GM13977 (cell line): ENCODE measurements at regions not wholly inside any gene's neighbourhood (a gene's known extent, or its start where the extent isn't known, plus 50 kb on each side); places are given as distances from the start of the nearest gene placed in this dataset.

ENCODE experiments used
- DNase-seq: peaks from one replicate; pipeline ENCODE4 v3.0.0; 2012; ENCODE audit warnings: low spot score
- CTCF ChIP-seq: IDR thresholded peaks from 2 replicates; pipeline ENCODE4 v1.5.1; 2012; ENCODE audit warnings: mild to moderate bottlenecking, control low read depth; ENCODE audit not compliant: insufficient read depth; ENCODE audit errors: extremely low read depth, missing control alignments
- in situ Hi-C: fragments of 300-500 bp; cut with MboI; formaldehyde crosslinking; loops from one replicate; pipeline ENCODE4 v1.12.0; 2022; ENCODE audit warnings: low sequenced_read_pairs, low pct_unique_long_range_greater_than_20kb, mixed read lengths, inconsistent platforms; ENCODE audit not compliant: unreplicated experiment

- DNase-seq, result no peak
- in situ Hi-C loops, result no loop called here
- TF ChIP-seq CTCF, result no peak
Observed at GRCh38 chrX:148229801-148230303, 248.7 kb downstream of the FMR1NB start.

DNA sequence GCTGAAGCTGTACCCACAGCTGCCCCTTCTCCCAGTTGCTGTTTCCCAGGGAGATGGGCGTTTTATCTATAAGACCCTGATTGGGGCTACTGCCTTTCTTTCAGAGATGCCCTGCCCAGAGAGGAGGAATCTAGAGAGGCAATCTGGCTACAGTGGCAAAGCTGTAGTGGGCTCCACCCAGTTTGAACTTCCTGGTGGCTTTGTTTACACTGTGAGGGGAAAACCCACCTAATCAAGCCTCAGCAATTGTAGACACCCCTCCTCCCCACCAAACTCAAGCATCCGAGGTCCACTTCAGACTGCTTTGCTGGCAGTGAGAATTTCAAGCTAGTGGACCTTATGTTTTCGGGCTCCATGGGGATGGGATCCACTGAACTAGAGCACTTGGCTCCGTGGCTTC lies 240.4 kb upstream of the AFF2 start:
- DNase-seq, result no peak
- no peak for TF ChIP-seq CTCF
- in situ Hi-C loops, result no loop called here

DNA sequence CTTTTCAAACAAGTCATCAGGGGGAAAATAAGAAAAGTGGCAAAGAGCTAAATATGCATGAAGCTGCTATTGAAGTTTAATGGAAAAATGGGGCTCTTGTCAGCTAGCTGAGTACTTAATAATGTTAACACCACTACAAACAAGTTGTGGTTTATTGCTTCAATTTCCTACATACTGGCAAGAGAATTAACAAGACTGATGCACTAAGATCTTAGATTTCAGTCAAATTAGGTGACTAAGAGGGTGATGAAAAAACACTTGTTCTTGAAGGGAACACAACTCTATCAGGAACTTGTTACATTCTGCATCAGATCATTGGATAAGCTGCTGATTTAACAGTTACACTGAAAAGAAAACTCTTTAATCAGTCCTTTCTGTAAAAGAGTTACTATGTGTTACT lies 234.6 kb upstream of the AFF2 start:
- in situ Hi-C loops, result no loop called here
- DNase-seq, result no peak
- no peak for TF ChIP-seq CTCF

- in situ Hi-C loops, result no loop called here
- no peak for DNase-seq
- TF ChIP-seq CTCF, result no peak
Observed at GRCh38 chrX:148268673-148269072, 231.7 kb upstream of the AFF2 start.

- no peak for TF ChIP-seq CTCF
- DNase-seq, result no peak
- in situ Hi-C loops, result no loop called here
Observed at GRCh38 chrX:148269513-148269912, 230.9 kb upstream of the AFF2 start.

DNA sequence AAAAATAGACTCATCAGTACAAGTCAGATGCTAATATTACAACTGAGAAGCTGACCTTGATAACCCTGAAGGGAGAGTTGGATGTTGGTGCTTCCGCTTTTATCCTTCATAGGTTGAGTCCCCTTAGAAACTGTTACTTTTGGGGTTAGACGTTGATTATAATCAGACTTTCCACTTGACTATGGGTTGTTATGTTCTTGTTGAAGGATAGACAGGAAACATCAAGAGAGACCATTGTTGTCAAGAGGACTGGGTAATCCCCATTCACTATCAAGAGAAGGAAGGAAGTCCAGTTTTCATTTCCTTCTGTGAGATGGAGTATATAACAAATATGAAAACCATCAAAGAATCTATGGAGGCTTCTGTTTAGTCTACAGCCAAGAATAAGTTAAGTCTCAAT lies 229.9 kb upstream of the AFF2 start:
- TF ChIP-seq CTCF, result no peak
- in situ Hi-C loops, result no loop called here
- no peak for DNase-seq

GRCh38 chrX:148271263-148271662 lies 229.2 kb upstream of the AFF2 start:
- no peak for TF ChIP-seq CTCF

More at GRCh38 chrX:148271263-148271662, 229.2 kb upstream of the AFF2 start:
- in situ Hi-C loops, result no loop called here
- no peak for DNase-seq
